22Rv1 (cell line): ENCODE measurements at regions not wholly inside any gene's neighbourhood (a gene's known extent, or its start where the extent isn't known, plus 50 kb on each side); places are given as distances from the start of the nearest gene placed in this dataset.

Source experiments
- CTCF ChIP-seq: fragments of 450-650 bp; IDR thresholded peaks from 2 replicates; pipeline ENCODE4 v1.5.1; 2017; ENCODE audit warnings: mild to moderate bottlenecking
- ZFX ChIP-seq: fragments of 450-650 bp; IDR thresholded peaks from 2 replicates; pipeline ENCODE4 v1.6.1; 2017; ENCODE audit warnings: antibody characterized with exemption, borderline replicate concordance

- TF ChIP-seq CTCF = peak; percentile 59
- no peak for TF ChIP-seq ZFX
Measured at GRCh38 chr4:135418353-135418752, 1216.8 kb upstream of the PABPC4L start.
